ENCODE measurements at regions not wholly inside any gene's neighbourhood (a gene's known extent, or its start where the extent isn't known, plus 50 kb on each side); places are given as distances from the start of the nearest gene placed in this dataset.

- Histone ChIP-seq H3K9me3 (replicated peaks in 1 of 3) (no peaks in the 10 kb centered on the region), H3K4me3 (no peak overlapping the region), H3K4me1 (replicated peaks in 1 of 2) (no peaks in the 10 kb centered on the region), H3K27me3 (peaks cover 5% of the 10 kb centered on the region), H3K36me3 (replicated peaks in 1 of 2) (no peaks in the 10 kb centered on the region), H3K27ac (no peak overlapping the region)
- 81 to 89% (median 86%) methylated on average over 10 of the region's 10 CpGs for WGBS, 4 donors
- no peak for DNase-seq
- intact Hi-C loops (cut with DNase I), result no loop called here
- TF ChIP-seq CTCF (IDR thresholded peaks at IDR 0.05) (no peak), POLR2A (IDR thresholded peaks at IDR 0.05) (no peak)
Observed at GRCh38 chr12:107335802-107336570, 242.6 kb upstream of the CRY1 start.

GRCh38 chr12:107336695-107337094 lies 243.3 kb upstream of the CRY1 start:
- no peaks in the 10 kb centered on the region for H3K9me3 ChIP-seq (replicated peaks in 1 of 3)
- intact Hi-C loops (cut with DNase I), result no loop called here
- no peak overlapping the region for H3K4me3 ChIP-seq
- WGBS, 4 donors, result 73 to 84% (median 78%) methylated on average over 4 of the region's 4 CpGs
- H3K4me1 ChIP-seq (replicated peaks in 1 of 2), result no peaks in the 10 kb centered on the region
- H3K27me3 ChIP-seq, result peaks cover under 1% of the 10 kb centered on the region
- H3K27ac ChIP-seq, result no peak overlapping the region
- H3K36me3 ChIP-seq (replicated peaks in 1 of 2), result no peaks in the 10 kb centered on the region
- DNase-seq, result no peak
- no peak for TF ChIP-seq CTCF (IDR thresholded peaks at IDR 0.05)
- TF ChIP-seq POLR2A (IDR thresholded peaks at IDR 0.05), result no peak

GRCh38 chr12:107337346-107338095 lies 244.2 kb upstream of the CRY1 start:
- Histone ChIP-seq H3K4me3 (no peak overlapping the region), H3K27ac (no peak overlapping the region), H3K9me3 (replicated peaks in 1 of 3) (no peaks in the 10 kb centered on the region), H3K4me1 (replicated peaks in 1 of 2) (no peaks in the 10 kb centered on the region), H3K27me3 (no peaks in the 10 kb centered on the region), H3K36me3 (replicated peaks in 1 of 2) (no peaks in the 10 kb centered on the region)
- intact Hi-C loops (cut with DNase I), result no loop called here
- WGBS, 4 donors, result 81 to 90% (median 83%) methylated on average over 9 of the region's 9 CpGs
- DNase-seq, result no peak
- TF ChIP-seq CTCF (IDR thresholded peaks at IDR 0.05), result no peak
- no peak for TF ChIP-seq POLR2A (IDR thresholded peaks at IDR 0.05)

- TF ChIP-seq POLR2A (IDR thresholded peaks at IDR 0.05), result no peak
- no peak for TF ChIP-seq CTCF (IDR thresholded peaks at IDR 0.05)
Observed at GRCh38 chr12:107339487-107339886, 246.1 kb upstream of the CRY1 start.

More at GRCh38 chr12:107339487-107339886, 246.1 kb upstream of the CRY1 start:
- H3K36me3 ChIP-seq (replicated peaks in 1 of 2), result no peaks in the 10 kb centered on the region
- DNase-seq, result no peak
- no peaks in the 10 kb centered on the region for H3K27me3 ChIP-seq
- intact Hi-C loops (cut with DNase I), result no loop called here
- H3K4me3 ChIP-seq, result no peak overlapping the region
- no peaks in the 10 kb centered on the region for H3K4me1 ChIP-seq (replicated peaks in 1 of 2)
- H3K27ac ChIP-seq, result no peak overlapping the region
- WGBS, 4 donors, result 51 to 72% (median 54%) methylated on average over 4 of the region's 4 CpGs
- no peaks in the 10 kb centered on the region for H3K9me3 ChIP-seq (replicated peaks in 1 of 3)
